Tongue (tissue), 1 donor: ENCODE measurements at regions not wholly inside any gene's neighbourhood (a gene's known extent, or its start where the extent isn't known, plus 50 kb on each side); places are given as distances from the start of the nearest gene placed in this dataset.
A peak's percentile ranks its signal among the peaks of the same experiment; 100 is the strongest.
"Not testable (repeated sequence)": the region's sequence is repeated elsewhere in the genome, so short reads cannot be mapped to it uniquely, and the experiment has no call there.

Experiments
- DNase-seq: peaks from one replicate; pipeline ENCODE4 v3.0.0-alpha.2; 2015

- DNase-seq: not testable (repeated sequence)
These were observed 56.2 kb upstream of the TFPI start for GRCh38 chr2:187610450-187610849.

- no peak for DNase-seq
These were observed 58.6 kb upstream of the TFPI start for GRCh38 chr2:187612857-187613256.

GRCh38 chr2:187614756-187615155 is 60.5 kb upstream of the TFPI start:
- peak; percentile 15 for DNase-seq

GRCh38 chr2:187615364-187615763 is 61.1 kb upstream of the TFPI start:
- no peak for DNase-seq

GRCh38 chr2:187615902-187616301 is 61.7 kb upstream of the TFPI start:
- DNase-seq: no peak

- DNase-seq: peak; percentile 50
These were observed 62.9 kb upstream of the TFPI start for GRCh38 chr2:187617120-187617519.

GRCh38 chr2:187617905-187618304 is 63.7 kb upstream of the TFPI start:
- DNase-seq: peak; percentile 75

- peak; percentile 15 for DNase-seq
These were observed 64.6 kb upstream of the TFPI start for GRCh38 chr2:187618813-187619212.

GRCh38 chr2:187627153-187627552 is 72.9 kb upstream of the TFPI start:
- no peak for DNase-seq

- not testable (repeated sequence) for DNase-seq
These were observed 82.6 kb upstream of the TFPI start for GRCh38 chr2:187636731-187637391.

GRCh38 chr2:187637392-187637740 is 83.1 kb upstream of the TFPI start:
- DNase-seq: not testable (repeated sequence)

GRCh38 chr2:187637771-187638170 is 83.5 kb upstream of the TFPI start:
- DNase-seq: not testable (repeated sequence)

GRCh38 chr2:187638840-187639239 is 84.6 kb upstream of the TFPI start:
- no peak for DNase-seq

GRCh38 chr2:187640926-187641510 is 86.8 kb upstream of the TFPI start:
- no peak for DNase-seq

- DNase-seq: no peak
These were observed 88.3 kb upstream of the TFPI start for GRCh38 chr2:187642498-187642897.

- DNase-seq: no peak
These were observed 90.3 kb upstream of the TFPI start for GRCh38 chr2:187644486-187644885.

- no peak for DNase-seq
These were observed 90.7 kb upstream of the TFPI start for GRCh38 chr2:187644981-187645380.

- no peak for DNase-seq
These were observed 92.3 kb upstream of the TFPI start for GRCh38 chr2:187646556-187646955.

- peak; percentile 41 for DNase-seq
These were observed 100.3 kb upstream of the TFPI start for GRCh38 chr2:187654535-187654934.

- no peak for DNase-seq
These were observed 100.8 kb upstream of the TFPI start for GRCh38 chr2:187655001-187655400.

- DNase-seq: no peak
These were observed 101.9 kb upstream of the TFPI start for GRCh38 chr2:187656123-187656522.

- DNase-seq: peak; percentile 5
These were observed 104.8 kb upstream of the TFPI start for GRCh38 chr2:187658952-187659525.

GRCh38 chr2:187676050-187676449 is 121.8 kb upstream of the TFPI start:
- not testable (repeated sequence) for DNase-seq

- DNase-seq: no peak
These were observed 125.2 kb upstream of the TFPI start for GRCh38 chr2:187679454-187679853.
